ENCODE measurements at regions not wholly inside any gene's neighbourhood (a gene's known extent, or its start where the extent isn't known, plus 50 kb on each side); places are given as distances from the start of the nearest gene placed in this dataset.

DNA sequence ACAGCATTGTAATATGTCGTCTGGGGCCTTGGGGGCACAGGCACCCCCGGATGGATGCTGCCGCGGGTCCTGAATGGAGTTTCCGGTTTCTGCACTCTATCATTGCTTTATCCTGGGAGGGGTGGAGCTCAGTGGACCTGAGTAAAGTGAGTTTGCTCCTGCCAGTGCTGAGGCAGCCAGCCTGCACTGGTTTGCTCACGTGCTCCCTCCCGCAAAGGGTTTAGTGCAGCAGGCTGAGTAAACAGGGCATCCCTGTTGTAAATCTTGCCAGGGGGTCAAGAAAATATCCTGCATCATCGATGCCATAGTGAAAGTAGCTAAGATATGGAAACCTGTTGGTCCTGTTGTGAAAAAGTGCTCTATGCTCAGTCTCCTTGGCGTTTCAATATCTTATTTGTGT is 85.6 kb upstream of the BRINP3 start:
- no peaks in the 10 kb centered on the region for H3F3A ChIP-seq (ENCODE audit: control insufficient read depth, insufficient read depth)
- H3K36me3 ChIP-seq (ENCODE audit: control insufficient read depth, low read length) = no peaks in the 10 kb centered on the region
- H3K4me3 ChIP-seq (ENCODE audit: low read length) = no peak overlapping the region
- H3K27ac ChIP-seq (ENCODE audit: low read depth, low read length) = no peak overlapping the region
- no peak for TF ChIP-seq EZH2phosphoT487 (IDR thresholded peaks at IDR 0.05; ENCODE audit: borderline replicate concordance, low read length)
- TF ChIP-seq, protein P1, sequence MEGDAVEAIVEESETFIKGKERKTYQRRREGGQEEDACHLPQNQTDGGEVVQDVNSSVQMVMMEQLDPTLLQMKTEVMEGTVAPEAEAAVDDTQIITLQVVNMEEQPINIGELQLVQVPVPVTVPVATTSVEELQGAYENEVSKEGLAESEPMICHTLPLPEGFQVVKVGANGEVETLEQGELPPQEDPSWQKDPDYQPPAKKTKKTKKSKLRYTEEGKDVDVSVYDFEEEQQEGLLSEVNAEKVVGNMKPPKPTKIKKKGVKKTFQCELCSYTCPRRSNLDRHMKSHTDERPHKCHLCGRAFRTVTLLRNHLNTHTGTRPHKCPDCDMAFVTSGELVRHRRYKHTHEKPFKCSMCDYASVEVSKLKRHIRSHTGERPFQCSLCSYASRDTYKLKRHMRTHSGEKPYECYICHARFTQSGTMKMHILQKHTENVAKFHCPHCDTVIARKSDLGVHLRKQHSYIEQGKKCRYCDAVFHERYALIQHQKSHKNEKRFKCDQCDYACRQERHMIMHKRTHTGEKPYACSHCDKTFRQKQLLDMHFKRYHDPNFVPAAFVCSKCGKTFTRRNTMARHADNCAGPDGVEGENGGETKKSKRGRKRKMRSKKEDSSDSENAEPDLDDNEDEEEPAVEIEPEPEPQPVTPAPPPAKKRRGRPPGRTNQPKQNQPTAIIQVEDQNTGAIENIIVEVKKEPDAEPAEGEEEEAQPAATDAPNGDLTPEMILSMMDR (IDR thresholded peaks at IDR 0.05; ENCODE audit: low read depth, low read length, poor library complexity, severe bottlenecking) = no peak
- H3K79me2 ChIP-seq (ENCODE audit: control insufficient read depth, low read length) = no peaks in the 10 kb centered on the region
- no peaks in the 10 kb centered on the region for H3K9me3 ChIP-seq (ENCODE audit: control insufficient read depth, insufficient read depth, low read length)
- H3K4me1 ChIP-seq (ENCODE audit: control insufficient read depth, low read length) = no peaks in the 10 kb centered on the region
- H3K27me3 ChIP-seq (ENCODE audit: control insufficient read depth, low read length) = no peaks in the 10 kb centered on the region
- H4K20me1 ChIP-seq (ENCODE audit: control insufficient read depth, insufficient read depth, low read depth, low read length) = no peaks in the 10 kb centered on the region
- no peaks in the 10 kb centered on the region for H3K9me2 ChIP-seq (replicated peaks; ENCODE audit: control insufficient read depth, low read length)
- no peak overlapping the region for H3K4me2 ChIP-seq (ENCODE audit: low read length)

DNA sequence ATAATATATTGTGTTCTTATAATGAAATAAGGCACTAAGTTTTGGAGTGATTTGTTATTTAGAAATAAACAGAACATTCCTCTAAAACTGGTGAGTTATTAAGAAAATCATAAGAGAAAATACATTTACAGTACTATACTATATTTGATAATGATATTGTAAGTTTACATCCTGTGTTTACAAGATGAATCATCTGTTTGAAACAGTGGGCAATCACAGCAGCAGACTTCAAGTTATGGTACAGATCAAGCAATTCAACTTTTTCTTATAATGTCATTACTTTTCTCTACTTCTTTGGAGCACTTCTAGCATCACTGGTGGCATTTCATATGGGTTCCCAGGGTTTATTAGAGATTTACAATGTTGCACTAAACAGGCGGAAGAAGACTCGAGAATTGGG is 86.5 kb upstream of the BRINP3 start:
- Histone ChIP-seq H3K9me3 (ENCODE audit: control insufficient read depth, insufficient read depth, low read length) (no peaks in the 10 kb centered on the region), H3K9me2 (replicated peaks; ENCODE audit: control insufficient read depth, low read length) (no peaks in the 10 kb centered on the region), H3K4me3 (ENCODE audit: low read length) (no peak overlapping the region), H3K4me2 (ENCODE audit: low read length) (no peak overlapping the region), H4K20me1 (ENCODE audit: control insufficient read depth, insufficient read depth, low read depth, low read length) (no peaks in the 10 kb centered on the region), H3K4me1 (ENCODE audit: control insufficient read depth, low read length) (no peaks in the 10 kb centered on the region), H3K27me3 (ENCODE audit: control insufficient read depth, low read length) (no peaks in the 10 kb centered on the region), H3K79me2 (ENCODE audit: control insufficient read depth, low read length) (no peaks in the 10 kb centered on the region), H3K27ac (ENCODE audit: low read depth, low read length) (no peak overlapping the region), H3F3A (ENCODE audit: control insufficient read depth, insufficient read depth) (no peaks in the 10 kb centered on the region), H3K36me3 (ENCODE audit: control insufficient read depth, low read length) (no peaks in the 10 kb centered on the region)
- TF ChIP-seq EZH2phosphoT487 (IDR thresholded peaks at IDR 0.05; ENCODE audit: borderline replicate concordance, low read length) = no peak
- TF ChIP-seq, protein P1 (IDR thresholded peaks at IDR 0.05; ENCODE audit: low read depth, low read length, poor library complexity, severe bottlenecking) = no peak

DNA sequence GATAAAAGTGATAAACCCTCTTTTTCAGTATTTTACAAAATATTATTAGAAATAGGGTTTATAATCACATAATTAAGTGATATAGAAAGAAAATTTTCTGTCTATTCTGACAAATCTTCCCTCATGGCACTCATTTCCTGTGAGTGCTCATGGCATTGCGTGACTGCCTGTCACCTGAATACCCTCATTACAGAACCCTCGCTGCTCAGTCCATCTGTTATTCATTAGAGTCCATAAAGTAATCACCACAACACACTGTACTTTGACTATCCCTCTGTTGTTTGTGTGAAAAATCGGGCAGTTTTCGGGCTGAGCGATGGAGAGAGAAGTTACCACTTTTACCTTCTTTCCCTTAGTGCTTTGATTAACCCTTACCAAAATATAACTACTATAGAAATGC is 100.4 kb upstream of the BRINP3 start:
- no peak overlapping the region for H3K4me2 ChIP-seq (ENCODE audit: low read length)
- no peaks in the 10 kb centered on the region for H3F3A ChIP-seq (ENCODE audit: control insufficient read depth, insufficient read depth)
- no peaks in the 10 kb centered on the region for H3K27me3 ChIP-seq (ENCODE audit: control insufficient read depth, low read length)
- no peak overlapping the region for H3K27ac ChIP-seq (ENCODE audit: low read depth, low read length)
- no peaks in the 10 kb centered on the region for H3K36me3 ChIP-seq (ENCODE audit: control insufficient read depth, low read length)
- H4K20me1 ChIP-seq (ENCODE audit: control insufficient read depth, insufficient read depth, low read depth, low read length) = no peaks in the 10 kb centered on the region
- H3K9me3 ChIP-seq (ENCODE audit: control insufficient read depth, insufficient read depth, low read length) = no peaks in the 10 kb centered on the region
- TF ChIP-seq EZH2phosphoT487 (IDR thresholded peaks at IDR 0.05; ENCODE audit: borderline replicate concordance, low read length) = no peak
- TF ChIP-seq, protein P1 (IDR thresholded peaks at IDR 0.05; ENCODE audit: low read depth, low read length, poor library complexity, severe bottlenecking) = no peak
- no peak overlapping the region for H3K4me3 ChIP-seq (ENCODE audit: low read length)
- H3K79me2 ChIP-seq (ENCODE audit: control insufficient read depth, low read length) = no peaks in the 10 kb centered on the region
- H3K9me2 ChIP-seq (replicated peaks; ENCODE audit: control insufficient read depth, low read length) = no peaks in the 10 kb centered on the region
- H3K4me1 ChIP-seq (ENCODE audit: control insufficient read depth, low read length) = no peaks in the 10 kb centered on the region

DNA sequence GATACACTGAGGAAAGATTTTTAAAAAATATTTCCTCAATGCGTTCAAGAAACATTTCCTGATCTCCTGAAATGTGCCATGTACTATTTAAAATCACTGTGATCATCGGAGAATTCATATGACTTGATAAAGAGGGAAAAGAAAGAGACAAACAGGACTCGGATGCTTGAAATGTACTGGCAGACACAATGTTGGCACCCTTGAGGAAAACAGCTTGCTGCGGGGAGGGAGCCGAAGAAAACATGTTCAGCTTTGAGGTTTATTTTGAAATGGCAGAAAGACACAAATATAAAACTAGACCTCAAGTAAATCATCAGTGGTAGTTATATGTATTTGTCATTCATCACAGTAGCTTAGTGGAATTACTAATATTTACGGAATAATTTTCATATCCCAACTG is 100.9 kb upstream of the BRINP3 start:
- no peaks in the 10 kb centered on the region for H3K79me2 ChIP-seq (ENCODE audit: control insufficient read depth, low read length)
- no peaks in the 10 kb centered on the region for H4K20me1 ChIP-seq (ENCODE audit: control insufficient read depth, insufficient read depth, low read depth, low read length)
- no peak overlapping the region for H3K4me3 ChIP-seq (ENCODE audit: low read length)
- no peaks in the 10 kb centered on the region for H3K9me2 ChIP-seq (replicated peaks; ENCODE audit: control insufficient read depth, low read length)
- no peaks in the 10 kb centered on the region for H3K36me3 ChIP-seq (ENCODE audit: control insufficient read depth, low read length)
- no peaks in the 10 kb centered on the region for H3K27me3 ChIP-seq (ENCODE audit: control insufficient read depth, low read length)
- H3K9me3 ChIP-seq (ENCODE audit: control insufficient read depth, insufficient read depth, low read length) = no peaks in the 10 kb centered on the region
- H3K4me1 ChIP-seq (ENCODE audit: control insufficient read depth, low read length) = no peaks in the 10 kb centered on the region
- no peak overlapping the region for H3K4me2 ChIP-seq (ENCODE audit: low read length)
- TF ChIP-seq EZH2phosphoT487 (IDR thresholded peaks at IDR 0.05; ENCODE audit: borderline replicate concordance, low read length) = no peak
- TF ChIP-seq, protein P1 (IDR thresholded peaks at IDR 0.05; ENCODE audit: low read depth, low read length, poor library complexity, severe bottlenecking) = no peak
- no peaks in the 10 kb centered on the region for H3F3A ChIP-seq (ENCODE audit: control insufficient read depth, insufficient read depth)
- H3K27ac ChIP-seq (ENCODE audit: low read depth, low read length) = no peak overlapping the region
